SK-N-SH (cell line): ENCODE measurements at regions not wholly inside any gene's neighbourhood (a gene's known extent, or its start where the extent isn't known, plus 50 kb on each side); places are given as distances from the start of the nearest gene placed in this dataset.

ENCODE experiments used
- CTCF ChIA-PET: fragments of 300-600, 350-600 bp; formaldehyde crosslinking; extraction: SDS; loops from one replicate; lab custom pipeline; 2021; lab: Yijun Ruan, JAX
- POLR2A ChIA-PET: fragments of 350-600 bp; sonication (Branson Sonifier 250); formaldehyde crosslinking; extraction: SDS; loops from one replicate; lab custom pipeline; 2020; ENCODE audit warnings: antibody characterized with exemption, inconsistent platforms; lab: Yijun Ruan, JAX
- DNase-seq: peaks from one replicate; pipeline ENCODE4 v3.0.0; 2012
- H2AFZ ChIP-seq: fragments of 200-600 bp; sonication (generic); 2 replicates; pipeline ENCODE4 v1.8.1; 2016; ENCODE audit warnings: antibody characterized with exemption, mild to moderate bottlenecking, low read depth
- H3F3A ChIP-seq: fragments of 200-600 bp; sonication (generic); replicated peaks from 2 replicates; pipeline ENCODE3; 2016; ENCODE audit warnings: antibody characterized with exemption, mild to moderate bottlenecking; ENCODE audit not compliant: insufficient read depth
- H3K27ac ChIP-seq, 2 experiments: fragments of 200-500 bp in 1 of 2; fragments of 200-600 bp in 1 of 2; sonication (Bioruptor generic) in 1 of 2; sonication (generic), shearing (Covaris generic) in 1 of 2; 2 replicates each; pipeline versions ENCODE4 v1.5.1 to v1.6.1; 2014 to 2016; ENCODE audit warnings: low read depth in 2 of 2, inconsistent platforms in 1 of 2, low read length in 1 of 2, mild to moderate bottlenecking in 1 of 2, mixed read lengths in 1 of 2
- H3K27me3 ChIP-seq: fragments of 200-600 bp; sonication (generic), shearing (Covaris generic); 2 replicates; pipeline ENCODE4 v1.6.1; 2016; ENCODE audit warnings: mixed run types; ENCODE audit not compliant: insufficient read depth
- H3K36me3 ChIP-seq, 2 experiments: fragments of 200-500 bp in 1 of 2; fragments of 200-600 bp in 1 of 2; sonication (Bioruptor generic) in 1 of 2; sonication (generic) in 1 of 2; replicated peaks in 1 of 2; 2 replicates each; pipeline versions ENCODE3 to v1.5.1; 2014 to 2016; ENCODE audit warnings: low read length in 1 of 2, mild to moderate bottlenecking in 1 of 2; ENCODE audit not compliant: insufficient read depth in 2 of 2, control insufficient read depth in 1 of 2
- H3K4me1 ChIP-seq, 2 experiments: fragments of 200-500 bp in 1 of 2; fragments of 200-600 bp in 1 of 2; sonication (Bioruptor generic) in 1 of 2; sonication (generic), shearing (Covaris generic) in 1 of 2; 2 replicates each; pipeline versions ENCODE4 v1.5.1 to v1.6.1; 2014 to 2016; ENCODE audit warnings: low read depth in 1 of 2, low read length in 1 of 2, mixed run types in 1 of 2; ENCODE audit not compliant: insufficient read depth in 2 of 2, control insufficient read depth in 1 of 2
- H3K4me2 ChIP-seq: fragments of 200-600 bp; sonication (generic), shearing (Covaris generic); 2 replicates; pipeline ENCODE4 v1.6.1; 2017; ENCODE audit warnings: mixed run types
- H3K4me3 ChIP-seq, 2 experiments: fragments of 200-500 bp in 1 of 2; fragments of 200-600 bp in 1 of 2; sonication (Bioruptor generic) in 1 of 2; sonication (generic), shearing (Covaris generic) in 1 of 2; 2 replicates each; pipeline versions ENCODE4 v1.5.1 to v1.8.1; 2014 to 2016; ENCODE audit warnings: low read depth in 2 of 2, inconsistent platforms in 1 of 2, low read length in 1 of 2, mild to moderate bottlenecking in 1 of 2, mixed read lengths in 1 of 2, moderate library complexity in 1 of 2
- H3K79me2 ChIP-seq: fragments of 200-600 bp; sonication (generic); 2 replicates; pipeline ENCODE4 v1.8.1; 2017; ENCODE audit warnings: mild to moderate bottlenecking; ENCODE audit not compliant: insufficient read depth
- H3K9ac ChIP-seq: fragments of 200-600 bp; sonication (generic); 2 replicates; pipeline ENCODE4 v1.6.1; 2017; ENCODE audit warnings: mixed run types
- H3K9me2 ChIP-seq: fragments of 200-600 bp; sonication (generic); 2 replicates; pipeline ENCODE4 v1.6.1; 2017; ENCODE audit warnings: mixed run types
- H3K9me3 ChIP-seq: fragments of 200-600 bp; sonication (generic); 2 replicates; pipeline ENCODE4 v1.6.1; 2017; ENCODE audit warnings: mixed run types, mild to moderate bottlenecking, moderate library complexity
- H4K20me1 ChIP-seq: fragments of 200-600 bp; sonication (generic); 2 replicates; pipeline ENCODE4 v1.6.1; 2017; ENCODE audit warnings: mild to moderate bottlenecking, mixed run types; ENCODE audit not compliant: insufficient read depth
- CHD2 ChIP-seq: fragments of 150-350 bp; IDR thresholded peaks from 2 replicates; pipeline ENCODE4 v1.6.1; 2018; ENCODE audit warnings: low read length; ENCODE audit not compliant: partially characterized antibody
- ELF1 ChIP-seq: IDR thresholded peaks from 2 replicates; pipeline ENCODE4 v1.4.0; 2012
- EP300 ChIP-seq, 2 experiments: IDR thresholded peaks; 2 replicates each; pipeline versions ENCODE4 v1.4.0 to v1.6.1; 2012; ENCODE audit warnings: borderline replicate concordance in 1 of 2, low read depth in 1 of 2, low read length in 1 of 2
- EZH2phosphoT487 ChIP-seq: fragments of 200-600 bp; sonication (generic); IDR thresholded peaks from 2 replicates; pipeline ENCODE4 v1.6.1; 2017; ENCODE audit warnings: low read depth, mixed run types, mild to moderate bottlenecking, antibody characterized with exemption, moderate library complexity, borderline replicate concordance
- FOSL2 ChIP-seq: IDR thresholded peaks from 2 replicates; pipeline ENCODE4 v1.4.0; 2012; ENCODE audit warnings: low read depth, mild to moderate bottlenecking, moderate library complexity, borderline replicate concordance
- FOXJ3 ChIP-seq: sonication (generic); formaldehyde crosslinking; IDR thresholded peaks from 2 replicates; pipeline ENCODE4 v1.5.1; 2020; ENCODE audit warnings: mild to moderate bottlenecking, missing genetic modification reagents
- GABPA ChIP-seq: IDR thresholded peaks from 2 replicates; pipeline ENCODE4 v1.4.0; 2012; ENCODE audit warnings: low read depth, mild to moderate bottlenecking
- JUND ChIP-seq: IDR thresholded peaks from 2 replicates; pipeline ENCODE4 v1.4.0; 2012
- NFIC ChIP-seq: IDR thresholded peaks from 2 replicates; pipeline ENCODE4 v1.4.0; 2012; ENCODE audit warnings: borderline replicate concordance
- RCOR1 ChIP-seq: fragments of 150-350 bp; IDR thresholded peaks from 2 replicates; pipeline ENCODE4 v1.6.1; 2017; ENCODE audit warnings: antibody characterized with exemption, low read length
- RFX5 ChIP-seq: IDR thresholded peaks from 2 replicates; pipeline ENCODE4 v1.6.1; 2012; ENCODE audit warnings: mild to moderate bottlenecking, improper control_type of control experiment, low read length
- SMC3 ChIP-seq: IDR thresholded peaks from 2 replicates; pipeline ENCODE4 v1.6.1; 2012; ENCODE audit warnings: low read depth, low read length, improper control_type of control experiment
- TAF1 ChIP-seq: IDR thresholded peaks from 2 replicates; pipeline ENCODE4 v1.6.1; 2012; ENCODE audit warnings: low read depth, mild to moderate bottlenecking, low read length, moderate library complexity, borderline replicate concordance
- TCF12 ChIP-seq: IDR thresholded peaks from 2 replicates; pipeline ENCODE4 v1.4.0; 2012
- TEAD4 ChIP-seq: IDR thresholded peaks from 2 replicates; pipeline ENCODE4 v1.4.0; 2012; ENCODE audit warnings: mild to moderate bottlenecking, borderline replicate concordance; ENCODE audit not compliant: insufficient read depth
- YY1 ChIP-seq: IDR thresholded peaks from 2 replicates; pipeline ENCODE4 v1.4.0; 2012; ENCODE audit warnings: low read depth, mild to moderate bottlenecking
- ZBTB33 ChIP-seq: IDR thresholded peaks from 2 replicates; pipeline ENCODE4 v1.4.0; 2012; ENCODE audit warnings: low read depth, borderline replicate concordance
- WGBS: methylation state at CpG from one replicate; pipeline ENCODE4 v1.1.6; 2017; ENCODE audit warnings: low lambda C conversion rate; 5-methylcytosine and 5-hydroxymethylcytosine counted together
- TF ChIP-seq, protein P1 (sequence below): IDR thresholded peaks from 2 replicates; pipeline ENCODE4 v1.4.0; 2012; ENCODE audit warnings: low read depth
- TF ChIP-seq, protein P2 (sequence below): fragments of 150-350 bp; IDR thresholded peaks from 2 replicates; pipeline ENCODE4 v1.6.1; 2016; ENCODE audit warnings: mild to moderate bottlenecking, low read depth, low read length
- TF ChIP-seq, protein P3 (sequence below): fragments of 200-600 bp; sonication (generic); IDR thresholded peaks from 2 replicates; pipeline ENCODE4 v1.6.1; 2017; ENCODE audit warnings: antibody characterized with exemption, mild to moderate bottlenecking, moderate library complexity

- POLR2A ChIA-PET: no interaction called here
- 41% methylated on average over 3 of the region's 3 CpGs for WGBS
- no peak for DNase-seq
Measured at GRCh38 chr3:59367150-59367549, 317.3 kb upstream of the CFAP20DC start.

GRCh38 chr3:59366218-59366617 is 316.4 kb upstream of the CFAP20DC start:
- Histone ChIP-seq H4K20me1 (no peaks in the 10 kb centered on the region), H3K9me2 (no peaks in the 10 kb centered on the region), H3K9ac (no peak overlapping the region), H3K4me1 (no peaks in the 10 kb centered on the region), H3K36me3 (no peaks in the 10 kb centered on the region), H3F3A (no peaks in the 10 kb centered on the region), H3K27ac (no peak overlapping the region), H2AFZ (no peak overlapping the region), H3K79me2 (no peaks in the 10 kb centered on the region), H3K9me3 (no peaks in the 10 kb centered on the region), H3K4me3 (no peak overlapping the region), H3K27me3 (no peaks in the 10 kb centered on the region), H3K4me2 (no peak overlapping the region)
- ChIA-PET CTCF (interaction anchor here (1.4 kb wide), 1 partner anchor 154 kb away, joined by 5 read pairs; no protein-coding TSS in a partner anchor), POLR2A (no interaction called here)
- WGBS: 55% methylated on average over 2 of the region's 2 CpGs
- DNase-seq: no peak
- TF ChIP-seq TAF1 (no peak), RFX5 (no peak), CHD2 (no peak), SMC3 (no peak), TCF12 (no peak), ZBTB33 (no peak), TEAD4 (no peak), RCOR1 (no peak), YY1 (no peak), EZH2phosphoT487 (no peak)
- TF ChIP-seq, protein P1, sequence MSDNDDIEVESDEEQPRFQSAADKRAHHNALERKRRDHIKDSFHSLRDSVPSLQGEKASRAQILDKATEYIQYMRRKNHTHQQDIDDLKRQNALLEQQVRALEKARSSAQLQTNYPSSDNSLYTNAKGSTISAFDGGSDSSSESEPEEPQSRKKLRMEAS: no peak
- TF ChIP-seq, protein P2, sequence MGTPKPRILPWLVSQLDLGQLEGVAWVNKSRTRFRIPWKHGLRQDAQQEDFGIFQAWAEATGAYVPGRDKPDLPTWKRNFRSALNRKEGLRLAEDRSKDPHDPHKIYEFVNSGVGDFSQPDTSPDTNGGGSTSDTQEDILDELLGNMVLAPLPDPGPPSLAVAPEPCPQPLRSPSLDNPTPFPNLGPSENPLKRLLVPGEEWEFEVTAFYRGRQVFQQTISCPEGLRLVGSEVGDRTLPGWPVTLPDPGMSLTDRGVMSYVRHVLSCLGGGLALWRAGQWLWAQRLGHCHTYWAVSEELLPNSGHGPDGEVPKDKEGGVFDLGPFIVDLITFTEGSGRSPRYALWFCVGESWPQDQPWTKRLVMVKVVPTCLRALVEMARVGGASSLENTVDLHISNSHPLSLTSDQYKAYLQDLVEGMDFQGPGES: no peak

More at GRCh38 chr3:59367150-59367549, 317.3 kb upstream of the CFAP20DC start:
- no peak overlapping the region for H3K4me3 ChIP-seq
- no peak overlapping the region for H3K4me2 ChIP-seq
- H3K27me3 ChIP-seq: no peaks in the 10 kb centered on the region
- TF ChIP-seq EZH2phosphoT487: no peak
- no peak for TF ChIP-seq ELF1
- TF ChIP-seq, protein P2: no peak
- no peak for TF ChIP-seq JUND
- no peak for TF ChIP-seq YY1
- TF ChIP-seq, protein P3, sequence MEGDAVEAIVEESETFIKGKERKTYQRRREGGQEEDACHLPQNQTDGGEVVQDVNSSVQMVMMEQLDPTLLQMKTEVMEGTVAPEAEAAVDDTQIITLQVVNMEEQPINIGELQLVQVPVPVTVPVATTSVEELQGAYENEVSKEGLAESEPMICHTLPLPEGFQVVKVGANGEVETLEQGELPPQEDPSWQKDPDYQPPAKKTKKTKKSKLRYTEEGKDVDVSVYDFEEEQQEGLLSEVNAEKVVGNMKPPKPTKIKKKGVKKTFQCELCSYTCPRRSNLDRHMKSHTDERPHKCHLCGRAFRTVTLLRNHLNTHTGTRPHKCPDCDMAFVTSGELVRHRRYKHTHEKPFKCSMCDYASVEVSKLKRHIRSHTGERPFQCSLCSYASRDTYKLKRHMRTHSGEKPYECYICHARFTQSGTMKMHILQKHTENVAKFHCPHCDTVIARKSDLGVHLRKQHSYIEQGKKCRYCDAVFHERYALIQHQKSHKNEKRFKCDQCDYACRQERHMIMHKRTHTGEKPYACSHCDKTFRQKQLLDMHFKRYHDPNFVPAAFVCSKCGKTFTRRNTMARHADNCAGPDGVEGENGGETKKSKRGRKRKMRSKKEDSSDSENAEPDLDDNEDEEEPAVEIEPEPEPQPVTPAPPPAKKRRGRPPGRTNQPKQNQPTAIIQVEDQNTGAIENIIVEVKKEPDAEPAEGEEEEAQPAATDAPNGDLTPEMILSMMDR: no peak
- TF ChIP-seq TEAD4: no peak
- no peak for TF ChIP-seq GABPA
- TF ChIP-seq, protein P1: no peak
- TF ChIP-seq FOXJ3: no peak
- TF ChIP-seq EP300 (IDR thresholded peaks at IDR 0.05; ENCODE audit: borderline replicate concordance in 1 of 2, low read depth in 1 of 2, low read length in 1 of 2): no peak
- no peak for TF ChIP-seq NFIC
- TF ChIP-seq FOSL2: no peak
- no peaks in the 10 kb centered on the region for H4K20me1 ChIP-seq
- no peak overlapping the region for H2AFZ ChIP-seq
- H3K36me3 ChIP-seq: no peaks in the 10 kb centered on the region
- CTCF ChIA-PET: interaction anchor here (1.4 kb wide), 1 partner anchor 208 kb away, joined by 3 read pairs; no protein-coding TSS in a partner anchor
- H3K4me1 ChIP-seq: no peaks in the 10 kb centered on the region
- H3K79me2 ChIP-seq: no peaks in the 10 kb centered on the region
- H3F3A ChIP-seq: no peaks in the 10 kb centered on the region
- H3K9me2 ChIP-seq: no peaks in the 10 kb centered on the region
- H3K9me3 ChIP-seq: no peaks in the 10 kb centered on the region
- H3K9ac ChIP-seq: no peak overlapping the region
- no peak overlapping the region for H3K27ac ChIP-seq
